ENCODE measurements at regions not wholly inside any gene's neighbourhood (a gene's known extent, or its start where the extent isn't known, plus 50 kb on each side); places are given as distances from the start of the nearest gene placed in this dataset.

- Histone ChIP-seq H3K4me3 (no peak overlapping the region), H3K27ac (no peak overlapping the region)
Observed at GRCh38 chr10:59595593-59595992, 114.1 kb downstream of the SLC16A9 start.

GRCh38 chr10:59593768-59594167, 115.9 kb downstream of the SLC16A9 start:
- no peak overlapping the region for H3K27ac ChIP-seq

GRCh38 chr10:59589796-59590195, 119.9 kb downstream of the SLC16A9 start:
- Histone ChIP-seq H3K4me3 (no peak overlapping the region), H3K27ac (no peak overlapping the region)

More at GRCh38 chr10:59593768-59594167, 115.9 kb downstream of the SLC16A9 start:
- no peak overlapping the region for H3K4me3 ChIP-seq

- no peak overlapping the region for H3K4me3 ChIP-seq
- no peak overlapping the region for H3K27ac ChIP-seq
Observed at GRCh38 chr10:59588791-59589190, 120.9 kb downstream of the SLC16A9 start.

- Histone ChIP-seq H3K27ac (peak overlapping the region in 4 of 21 experiments; percentile 1 to 24 (median 18)), H3K4me3 (no peak overlapping the region)
Observed at GRCh38 chr10:59587756-59588140, 121.9 kb downstream of the SLC16A9 start.

- Histone ChIP-seq H3K4me3 (no peak overlapping the region), H3K27ac (peak overlapping the region in 6 of 21 experiments; percentile 1 to 53 (median 22))
Observed at GRCh38 chr10:59587083-59587755, 122.4 kb downstream of the SLC16A9 start.

GRCh38 chr10:59586407-59586891, 123.2 kb downstream of the SLC16A9 start:
- H3K27ac ChIP-seq: peak overlapping the region in 4 of 21 experiments; percentile 19 to 53 (median 48)
- H3K4me3 ChIP-seq: no peak overlapping the region

- Histone ChIP-seq H3K4me3 (no peak overlapping the region), H3K27ac (no peak overlapping the region)
Observed at GRCh38 chr10:59585046-59585700, 124.5 kb downstream of the SLC16A9 start.

- Histone ChIP-seq H3K27ac (no peak overlapping the region), H3K4me3 (no peak overlapping the region)
Observed at GRCh38 chr10:59582780-59583179, 126.9 kb downstream of the SLC16A9 start.

GRCh38 chr10:59582058-59582457, 127.6 kb downstream of the SLC16A9 start:
- peak overlapping the region in 1 of 21 experiments; percentile 7 for H3K27ac ChIP-seq
- H3K4me3 ChIP-seq: no peak overlapping the region

GRCh38 chr10:59580026-59580863, 129.4 kb downstream of the SLC16A9 start:
- Histone ChIP-seq H3K27ac (peak overlapping the region in 1 of 21 experiments; percentile 15), H3K4me3 (no peak overlapping the region)

GRCh38 chr10:59578741-59579140, 130.9 kb downstream of the SLC16A9 start:
- Histone ChIP-seq H3K4me3 (no peak overlapping the region), H3K27ac (no peak overlapping the region)

GRCh38 chr10:59577984-59578383, 131.7 kb downstream of the SLC16A9 start:
- no peak overlapping the region for H3K27ac ChIP-seq

GRCh38 chr10:59575269-59575668, 134.4 kb downstream of the SLC16A9 start:
- Histone ChIP-seq H3K4me3 (no peak overlapping the region), H3K27ac (no peak overlapping the region)

More at GRCh38 chr10:59577984-59578383, 131.7 kb downstream of the SLC16A9 start:
- H3K4me3 ChIP-seq: no peak overlapping the region

- Histone ChIP-seq H3K4me3 (no peak overlapping the region), H3K27ac (peak overlapping the region in 4 of 21 experiments; percentile 6 to 52 (median 36))
Observed at GRCh38 chr10:59563531-59563930, 146.1 kb downstream of the SLC16A9 start.

GRCh38 chr10:59562126-59562525, 147.5 kb downstream of the SLC16A9 start:
- H3K27ac ChIP-seq: peak overlapping the region in 3 of 21 experiments; percentile 12 to 56 (median 33)

GRCh38 chr10:59561477-59562121, 148.1 kb downstream of the SLC16A9 start:
- no peak overlapping the region for H3K4me3 ChIP-seq
- peak overlapping the region in 3 of 21 experiments; percentile 12 to 56 (median 33) for H3K27ac ChIP-seq

More at GRCh38 chr10:59562126-59562525, 147.5 kb downstream of the SLC16A9 start:
- H3K4me3 ChIP-seq: no peak overlapping the region

GRCh38 chr10:59560990-59561389, 148.7 kb downstream of the SLC16A9 start:
- peak overlapping the region in 1 of 21 experiments; percentile 33 for H3K27ac ChIP-seq

GRCh38 chr10:59560161-59560560, 149.5 kb downstream of the SLC16A9 start:
- no peak overlapping the region for H3K27ac ChIP-seq

More at GRCh38 chr10:59560990-59561389, 148.7 kb downstream of the SLC16A9 start:
- no peak overlapping the region for H3K4me3 ChIP-seq

More at GRCh38 chr10:59560161-59560560, 149.5 kb downstream of the SLC16A9 start:
- no peak overlapping the region for H3K4me3 ChIP-seq

Data from skin epidermis (tissue), 12 donors.